Mucosa of descending colon (tissue), 3 donors: ENCODE measurements at regions not wholly inside any gene's neighbourhood (a gene's known extent, or its start where the extent isn't known, plus 50 kb on each side); places are given as distances from the start of the nearest gene placed in this dataset.

Experiments used
- ATAC-seq: fragments of 200-7000 bp; cut with Tn5 transposase; one replicate; pipeline ENCODE4 v1.9.1; 2020; ENCODE audit warnings: mild to moderate bottlenecking, moderate library complexity
- DNase-seq, 3 donors: peaks; one replicate each; pipeline ENCODE4 v3.0.0-alpha.2; 2020
- H3K36me3 ChIP-seq: fragments of 200-600 bp; one replicate; pipeline ENCODE4 v1.8.0; 2021; ENCODE audit warnings: low read depth, mild to moderate bottlenecking
- H3K4me1 ChIP-seq: fragments of 200-600 bp; one replicate; pipeline ENCODE4 v1.8.0; 2021; ENCODE audit warnings: low read depth, mild to moderate bottlenecking
- H3K4me3 ChIP-seq: fragments of 200-600 bp; one replicate; pipeline ENCODE4 v1.8.0; 2021; ENCODE audit warnings: mild to moderate bottlenecking
- H3K9me3 ChIP-seq: fragments of 200-600 bp; one replicate; pipeline ENCODE4 v1.8.0; 2021; ENCODE audit warnings: mild to moderate bottlenecking
- CTCF ChIP-seq: fragments of 200-600 bp; IDR thresholded peaks from one replicate; pipeline ENCODE4 v1.8.0; 2022; ENCODE audit warnings: antibody characterized with exemption, mild to moderate bottlenecking
- intact Hi-C, 2 donors: fragments of 100-400 bp; cut with DNase I in 1 of 2; cut with micrococcal nuclease in 1 of 2; formaldehyde crosslinking; loops; one replicate each; pipeline versions ENCODE4 v1.11.0 to v1.11.1; 2022; cut with DNase I, micrococcal nuclease
- donor health status: DM: no; HTN: no; CAD: no; lungs with moderate emphysema.
- donor health status: DM: no; HTN: no; CAD: no.
- donor health status: DM: no; HTN: yes; CAD: no.

- Histone ChIP-seq H3K4me3 (no peak overlapping the region), H3K9me3 (no peaks in the 10 kb centered on the region), H3K36me3 (no peaks in the 10 kb centered on the region), H3K4me1 (no peaks in the 10 kb centered on the region)
- DNase-seq (no peak), ATAC-seq (peak; percentile 53)
- no peak for TF ChIP-seq CTCF
- intact Hi-C loops = no loop called here
Observed at GRCh38 chr18:32884543-32884942, 111.7 kb upstream of the KLHL14 start.

- Histone ChIP-seq H3K4me1 (no peaks in the 10 kb centered on the region), H3K36me3 (no peaks in the 10 kb centered on the region), H3K4me3 (no peak overlapping the region), H3K9me3 (no peaks in the 10 kb centered on the region)
- intact Hi-C loops = no loop called here
- ATAC-seq (no peak), DNase-seq (no peak)
- TF ChIP-seq CTCF = no peak
Observed at GRCh38 chr18:32881009-32881408, 108.2 kb upstream of the KLHL14 start.

- H3K4me3 ChIP-seq = no peak overlapping the region
- ATAC-seq (no peak), DNase-seq (no peak)
- intact Hi-C loops = no loop called here
- no peaks in the 10 kb centered on the region for H3K4me1 ChIP-seq
- no peak for TF ChIP-seq CTCF
- no peaks in the 10 kb centered on the region for H3K36me3 ChIP-seq
- no peaks in the 10 kb centered on the region for H3K9me3 ChIP-seq
Observed at GRCh38 chr18:32879497-32879896, 106.7 kb upstream of the KLHL14 start.

GRCh38 chr18:32878436-32878835 is 105.6 kb upstream of the KLHL14 start:
- intact Hi-C loops = no loop called here
- Histone ChIP-seq H3K4me3 (no peak overlapping the region), H3K4me1 (no peaks in the 10 kb centered on the region), H3K36me3 (no peaks in the 10 kb centered on the region), H3K9me3 (no peaks in the 10 kb centered on the region)
- ATAC-seq (no peak), DNase-seq (no peak)
- TF ChIP-seq CTCF = no peak

- intact Hi-C loops = no loop called here
- no peak overlapping the region for H3K4me3 ChIP-seq
- H3K36me3 ChIP-seq = no peaks in the 10 kb centered on the region
- DNase-seq (no peak), ATAC-seq (no peak)
- no peak for TF ChIP-seq CTCF
- H3K9me3 ChIP-seq = no peaks in the 10 kb centered on the region
- no peaks in the 10 kb centered on the region for H3K4me1 ChIP-seq
Observed at GRCh38 chr18:32877371-32877770, 104.5 kb upstream of the KLHL14 start.

GRCh38 chr18:32875625-32876024 is 102.8 kb upstream of the KLHL14 start:
- TF ChIP-seq CTCF = no peak
- Histone ChIP-seq H3K4me1 (no peaks in the 10 kb centered on the region), H3K4me3 (no peak overlapping the region), H3K9me3 (no peaks in the 10 kb centered on the region), H3K36me3 (no peaks in the 10 kb centered on the region)
- no peak for DNase-seq
- ATAC-seq = no peak
- intact Hi-C loops = no loop called here
